CD4-positive, alpha-beta T cell (primary cell): ENCODE measurements at regions not wholly inside any gene's neighbourhood (a gene's known extent, or its start where the extent isn't known, plus 50 kb on each side); places are given as distances from the start of the nearest gene placed in this dataset.

Experiments
- ATAC-seq: fragments of 200-7000 bp; cut with Tn5 transposase; one replicate; pipeline ENCODE4 v1.10.0; 2022; ENCODE audit warnings: mild to moderate bottlenecking; ENCODE audit not compliant: poor library complexity
- CTCF ChIA-PET: fragments of 350-600 bp; sonication (Branson Sonifier 250); formaldehyde crosslinking; loops from one replicate; lab custom pipeline; 2021; ENCODE audit warnings: antibody characterized with exemption, inconsistent platforms; lab: Charles Lee
- POLR2A ChIA-PET: fragments of 350-600 bp; sonication (Branson Sonifier 250); formaldehyde crosslinking; loops from one replicate; lab custom pipeline; 2021; ENCODE audit warnings: antibody characterized with exemption, inconsistent platforms; lab: Charles Lee
- DNase-seq, 14 experiments: peaks; one replicate each; pipeline ENCODE4 v3.0.0-alpha.2; 2013 to 2020; ENCODE audit warnings: mixed read lengths in 2 of 14
- H3K27ac ChIP-seq, 2 donors: one replicate each; pipeline versions ENCODE4 v1.5.1 to v1.7.0; 2013; ENCODE audit warnings: low read length in 2 of 2, low read depth in 1 of 2, mild to moderate bottlenecking in 1 of 2
- H3K27me3 ChIP-seq, 2 experiments: 1 replicate in 1 of 2; 2 replicates in 1 of 2; pipeline versions ENCODE4 v1.6.1 to v1.7.0; 2013; ENCODE audit warnings: low read length in 2 of 2, control low read depth in 1 of 2, mild to moderate bottlenecking in 1 of 2, moderate library complexity in 1 of 2; ENCODE audit not compliant: insufficient read depth in 2 of 2, control insufficient read depth in 1 of 2
- H3K36me3 ChIP-seq: one replicate; pipeline ENCODE4 v1.6.1; 2013; ENCODE audit warnings: low read length, control low read depth; ENCODE audit not compliant: insufficient read depth
- H3K4me1 ChIP-seq: one replicate; pipeline ENCODE4 v1.6.1; 2013; ENCODE audit warnings: low read length, control low read depth; ENCODE audit not compliant: insufficient read depth
- H3K4me3 ChIP-seq: one replicate; pipeline ENCODE4 v1.5.1; 2013; ENCODE audit warnings: mild to moderate bottlenecking, low read length, moderate library complexity
- H3K9me3 ChIP-seq, 2 experiments: 1 replicate in 1 of 2; 2 replicates in 1 of 2; pipeline versions ENCODE4 v1.6.1 to v1.7.0; 2013; ENCODE audit warnings: low read length in 2 of 2, mild to moderate bottlenecking in 2 of 2, control low read depth in 1 of 2, moderate library complexity in 1 of 2; ENCODE audit not compliant: control insufficient read depth in 1 of 2, insufficient read depth in 1 of 2
- H3K27ac Mint-ChIP-seq: one replicate; pipeline ENCODE4 v1.8.0; 2020; ENCODE audit warnings: mixed read lengths
- H3K27me3 Mint-ChIP-seq: one replicate; pipeline ENCODE4 v1.8.0; 2021; ENCODE audit warnings: mixed read lengths
- H3K36me3 Mint-ChIP-seq: one replicate; pipeline ENCODE4 v1.8.0; 2021; ENCODE audit warnings: low read depth, mixed read lengths
- H3K4me1 Mint-ChIP-seq: one replicate; pipeline ENCODE4 v1.8.0; 2021; ENCODE audit warnings: low read depth, mixed read lengths
- H3K4me3 Mint-ChIP-seq: one replicate; pipeline ENCODE4 v1.8.0; 2020; ENCODE audit warnings: mild to moderate bottlenecking, mixed read lengths
- H3K9me3 Mint-ChIP-seq: one replicate; pipeline ENCODE4 v1.8.0; 2020; ENCODE audit warnings: mixed read lengths
- intact Hi-C, 2 experiments: fragments of 100-400 bp; cut with DNase I in 1 of 2; cut with micrococcal nuclease in 1 of 2; formaldehyde crosslinking; loops; one replicate each; pipeline versions ENCODE4 v1.15.1 to v1.9.0; 2023 to 2025; cut with DNase I, micrococcal nuclease
- TF ChIP-seq, protein P1 (sequence below): fragments of 200-600 bp; IDR thresholded peaks from one replicate; pipeline ENCODE4 v1.8.0; 2022; ENCODE audit warnings: antibody characterized with exemption, mild to moderate bottlenecking

GRCh38 chr15:27595211-27595610, 503.9 kb downstream of the OCA2 start:
- no peak overlapping the region for H3K27ac ChIP-seq
- H3K9me3 ChIP-seq, result peaks cover 0 to 27% of the 10 kb centered on the region in 2 experiments
- no peaks in the 10 kb centered on the region for H3K36me3 ChIP-seq
- no peaks in the 10 kb centered on the region for H3K27me3 Mint-ChIP-seq
- ATAC-seq (no peak), DNase-seq (no peak)
- ChIA-PET CTCF (no interaction called here), POLR2A (no interaction called here)
- peaks cover 13% of the 10 kb centered on the region for H3K9me3 Mint-ChIP-seq
- H3K4me3 ChIP-seq, result no peak overlapping the region
- no peaks in the 10 kb centered on the region for H3K27me3 ChIP-seq
- no peaks in the 10 kb centered on the region for H3K4me1 Mint-ChIP-seq
- no peaks in the 10 kb centered on the region for H3K36me3 Mint-ChIP-seq
- H3K4me3 Mint-ChIP-seq, result no peak overlapping the region
- H3K4me1 ChIP-seq, result no peaks in the 10 kb centered on the region
- no peak overlapping the region for H3K27ac Mint-ChIP-seq
- TF ChIP-seq, protein P1, sequence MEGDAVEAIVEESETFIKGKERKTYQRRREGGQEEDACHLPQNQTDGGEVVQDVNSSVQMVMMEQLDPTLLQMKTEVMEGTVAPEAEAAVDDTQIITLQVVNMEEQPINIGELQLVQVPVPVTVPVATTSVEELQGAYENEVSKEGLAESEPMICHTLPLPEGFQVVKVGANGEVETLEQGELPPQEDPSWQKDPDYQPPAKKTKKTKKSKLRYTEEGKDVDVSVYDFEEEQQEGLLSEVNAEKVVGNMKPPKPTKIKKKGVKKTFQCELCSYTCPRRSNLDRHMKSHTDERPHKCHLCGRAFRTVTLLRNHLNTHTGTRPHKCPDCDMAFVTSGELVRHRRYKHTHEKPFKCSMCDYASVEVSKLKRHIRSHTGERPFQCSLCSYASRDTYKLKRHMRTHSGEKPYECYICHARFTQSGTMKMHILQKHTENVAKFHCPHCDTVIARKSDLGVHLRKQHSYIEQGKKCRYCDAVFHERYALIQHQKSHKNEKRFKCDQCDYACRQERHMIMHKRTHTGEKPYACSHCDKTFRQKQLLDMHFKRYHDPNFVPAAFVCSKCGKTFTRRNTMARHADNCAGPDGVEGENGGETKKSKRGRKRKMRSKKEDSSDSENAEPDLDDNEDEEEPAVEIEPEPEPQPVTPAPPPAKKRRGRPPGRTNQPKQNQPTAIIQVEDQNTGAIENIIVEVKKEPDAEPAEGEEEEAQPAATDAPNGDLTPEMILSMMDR, result no peak
- intact Hi-C loops, result no loop called here

DNA sequence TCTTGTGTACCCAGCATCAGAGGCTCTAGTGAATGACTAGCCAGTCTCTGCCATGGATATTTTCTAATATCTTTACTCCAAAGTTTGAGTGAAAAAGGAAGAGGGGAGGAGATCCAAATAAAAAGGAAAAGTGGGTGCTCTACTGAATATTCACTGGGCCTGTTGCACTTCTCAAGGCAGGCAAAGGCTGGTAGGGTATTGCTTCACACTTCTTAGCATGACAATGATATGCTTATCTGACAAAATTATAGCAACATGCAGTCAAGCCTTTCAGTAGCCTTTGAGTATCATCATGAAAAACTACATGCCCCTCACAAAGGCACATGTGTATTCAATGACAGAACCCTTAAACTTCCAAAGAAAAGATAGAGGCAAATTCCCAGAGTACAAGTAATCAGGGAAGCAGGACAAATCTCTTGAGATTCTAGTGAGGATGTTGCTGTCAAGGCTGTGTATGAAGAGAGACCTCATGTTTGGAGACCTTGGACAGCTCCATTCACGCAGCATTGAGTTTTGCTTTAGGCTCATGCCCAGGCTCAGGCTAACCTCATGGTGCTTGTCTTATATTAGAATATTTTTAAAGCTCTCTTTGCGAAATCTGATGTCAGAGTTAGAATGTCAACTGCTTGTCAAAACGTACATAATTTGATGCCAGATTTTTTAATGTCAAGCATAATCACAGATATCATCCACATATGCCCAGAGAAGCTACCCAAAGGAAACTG, 506.9 kb downstream of the OCA2 start:
- Histone ChIP-seq H3K4me1 (no peaks in the 10 kb centered on the region), H3K36me3 (no peaks in the 10 kb centered on the region), H3K9me3 (peaks cover 0 to 18% of the 10 kb centered on the region in 2 experiments), H3K4me3 (no peak overlapping the region), H3K27me3 (no peaks in the 10 kb centered on the region), H3K27ac (no peak overlapping the region)
- Mint-ChIP-seq H3K4me3 (no peak overlapping the region), H3K27me3 (no peaks in the 10 kb centered on the region), H3K9me3 (peaks cover 10% of the 10 kb centered on the region), H3K36me3 (no peaks in the 10 kb centered on the region), H3K27ac (no peak overlapping the region), H3K4me1 (no peaks in the 10 kb centered on the region)
- ChIA-PET POLR2A (interaction anchor here (0.6 kb wide), 1 partner anchor 78 kb away, joined by 3 read pairs; no protein-coding TSS in a partner anchor), CTCF (no interaction called here)
- TF ChIP-seq, protein P1, result no peak
- DNase-seq (no peak), ATAC-seq (no peak)
- intact Hi-C loops, result no loop called here
